DND-41 (cell line): ENCODE measurements at regions not wholly inside any gene's neighbourhood (a gene's known extent, or its start where the extent isn't known, plus 50 kb on each side); places are given as distances from the start of the nearest gene placed in this dataset.

Source experiments
- ATAC-seq: fragments of 200-7000 bp; cut with Tn5 transposase; 3 replicates; pipeline ENCODE4 v1.9.1; 2021; ENCODE audit warnings: low read depth; ENCODE audit not compliant: insufficient read depth
- DNase-seq: peaks from one replicate; pipeline ENCODE4 v3.0.0-alpha.2; 2020
- H2AFZ ChIP-seq: 2 replicates; pipeline ENCODE4 v1.6.0; 2012; ENCODE audit warnings: low read depth, low read length
- H3K27ac ChIP-seq: 2 replicates; pipeline ENCODE4 v1.5.1; 2012; ENCODE audit warnings: low read length, inconsistent platforms
- H3K27me3 ChIP-seq: fragments of 200-600 bp; sonication (generic); 2 replicates; pipeline ENCODE4 v1.6.0; 2012; ENCODE audit warnings: low read length, mild to moderate bottlenecking, inconsistent platforms; ENCODE audit not compliant: insufficient read depth, poor library complexity
- H3K36me3 ChIP-seq: 2 replicates; pipeline ENCODE4 v1.5.1; 2012; ENCODE audit warnings: low read length, inconsistent platforms; ENCODE audit not compliant: insufficient read depth
- H3K4me1 ChIP-seq: 2 replicates; pipeline ENCODE4 v1.5.1; 2012; ENCODE audit warnings: mild to moderate bottlenecking, low read length; ENCODE audit not compliant: insufficient read depth
- H3K4me2 ChIP-seq: 2 replicates; pipeline ENCODE4 v1.6.0; 2012; ENCODE audit warnings: mild to moderate bottlenecking, moderate library complexity, low read length, inconsistent platforms; ENCODE audit not compliant: insufficient read depth
- H3K4me3 ChIP-seq, 2 experiments: fragments of 200-600 bp in 1 of 2; shearing (Covaris generic) in 1 of 2; 2 replicates each; pipeline ENCODE4 v1.5.1; 2012 to 2016; ENCODE audit warnings: inconsistent platforms in 2 of 2, low read length in 2 of 2, mild to moderate bottlenecking in 2 of 2, low read depth in 1 of 2, moderate library complexity in 1 of 2
- H3K79me2 ChIP-seq: 2 replicates; pipeline ENCODE4 v1.6.0; 2012; ENCODE audit warnings: low read length, inconsistent platforms; ENCODE audit not compliant: insufficient read depth
- H3K9ac ChIP-seq: 2 replicates; pipeline ENCODE4 v1.6.0; 2012; ENCODE audit warnings: low read depth, mild to moderate bottlenecking, inconsistent platforms, low read length, moderate library complexity
- H3K9me3 ChIP-seq: 2 replicates; pipeline ENCODE4 v1.5.1; 2012; ENCODE audit warnings: low read length, moderate library complexity, mild to moderate bottlenecking, inconsistent platforms; ENCODE audit not compliant: insufficient read depth, severe bottlenecking
- H4K20me1 ChIP-seq: 2 replicates; pipeline ENCODE4 v1.6.0; 2012; ENCODE audit warnings: low read length; ENCODE audit not compliant: insufficient read depth
- EZH2 ChIP-seq: IDR thresholded peaks from 3 replicates; pipeline ENCODE4 v1.6.1; 2012; ENCODE audit warnings: borderline replicate concordance, low read depth, mild to moderate bottlenecking, moderate library complexity, low read length, inconsistent platforms; ENCODE audit not compliant: severe bottlenecking
- TF ChIP-seq, protein P1 (sequence below): IDR thresholded peaks from 2 replicates; pipeline ENCODE4 v1.5.1; 2012; ENCODE audit warnings: borderline replicate concordance, low read length, moderate library complexity, mild to moderate bottlenecking; ENCODE audit not compliant: poor library complexity, severe bottlenecking; ENCODE audit errors: extremely low read depth

DNA sequence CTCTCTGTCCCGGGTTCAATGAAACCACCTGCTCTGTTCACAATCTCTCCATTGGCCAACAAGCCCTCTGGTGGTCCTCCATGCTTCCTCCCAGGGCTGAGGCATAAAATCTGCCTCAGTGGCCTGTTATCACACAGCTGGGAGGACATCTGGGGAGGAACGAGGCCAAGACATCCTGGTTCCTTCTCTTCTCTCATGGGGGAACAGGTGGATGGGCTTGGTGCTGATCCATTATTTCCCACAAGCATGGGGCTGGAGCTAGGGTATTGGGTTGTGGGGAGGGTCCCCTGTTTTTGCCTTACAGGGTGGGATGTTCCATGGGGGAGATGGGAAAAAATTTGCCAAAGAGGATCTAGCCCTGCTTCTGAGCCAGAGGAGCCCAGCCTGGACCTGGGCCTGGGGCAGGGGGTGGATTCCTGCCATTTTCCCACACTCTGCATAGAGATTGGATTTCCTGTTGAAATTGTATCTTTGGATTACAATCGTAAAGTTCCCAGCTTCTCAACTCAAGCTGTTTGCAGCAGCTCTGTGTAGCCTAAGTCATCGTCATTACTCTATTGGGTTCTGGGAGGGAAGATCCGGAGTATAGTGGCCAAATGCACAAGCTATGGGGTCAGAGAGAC lies 124.7 kb downstream of the NAV1 start:
- H4K20me1 ChIP-seq: no peaks in the 10 kb centered on the region; the same call in 1 of the 2 replicates
- H3K27ac ChIP-seq: no peak overlapping the region
- no peak overlapping the region for H2AFZ ChIP-seq
- no peak for DNase-seq
- no peak overlapping the region for H3K4me2 ChIP-seq
- no peaks in the 10 kb centered on the region for H3K79me2 ChIP-seq
- no peaks in the 10 kb centered on the region for H3K36me3 ChIP-seq
- H3K9me3 ChIP-seq: no peaks in the 10 kb centered on the region
- peaks cover 17% of the 10 kb centered on the region for H3K27me3 ChIP-seq
- H3K4me3 ChIP-seq: no peak overlapping the region
- H3K4me1 ChIP-seq: no peaks in the 10 kb centered on the region
- TF ChIP-seq EZH2: no peak
- TF ChIP-seq, protein P1, sequence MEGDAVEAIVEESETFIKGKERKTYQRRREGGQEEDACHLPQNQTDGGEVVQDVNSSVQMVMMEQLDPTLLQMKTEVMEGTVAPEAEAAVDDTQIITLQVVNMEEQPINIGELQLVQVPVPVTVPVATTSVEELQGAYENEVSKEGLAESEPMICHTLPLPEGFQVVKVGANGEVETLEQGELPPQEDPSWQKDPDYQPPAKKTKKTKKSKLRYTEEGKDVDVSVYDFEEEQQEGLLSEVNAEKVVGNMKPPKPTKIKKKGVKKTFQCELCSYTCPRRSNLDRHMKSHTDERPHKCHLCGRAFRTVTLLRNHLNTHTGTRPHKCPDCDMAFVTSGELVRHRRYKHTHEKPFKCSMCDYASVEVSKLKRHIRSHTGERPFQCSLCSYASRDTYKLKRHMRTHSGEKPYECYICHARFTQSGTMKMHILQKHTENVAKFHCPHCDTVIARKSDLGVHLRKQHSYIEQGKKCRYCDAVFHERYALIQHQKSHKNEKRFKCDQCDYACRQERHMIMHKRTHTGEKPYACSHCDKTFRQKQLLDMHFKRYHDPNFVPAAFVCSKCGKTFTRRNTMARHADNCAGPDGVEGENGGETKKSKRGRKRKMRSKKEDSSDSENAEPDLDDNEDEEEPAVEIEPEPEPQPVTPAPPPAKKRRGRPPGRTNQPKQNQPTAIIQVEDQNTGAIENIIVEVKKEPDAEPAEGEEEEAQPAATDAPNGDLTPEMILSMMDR: no peak
- ATAC-seq: no peak
- no peak overlapping the region for H3K9ac ChIP-seq

DNA sequence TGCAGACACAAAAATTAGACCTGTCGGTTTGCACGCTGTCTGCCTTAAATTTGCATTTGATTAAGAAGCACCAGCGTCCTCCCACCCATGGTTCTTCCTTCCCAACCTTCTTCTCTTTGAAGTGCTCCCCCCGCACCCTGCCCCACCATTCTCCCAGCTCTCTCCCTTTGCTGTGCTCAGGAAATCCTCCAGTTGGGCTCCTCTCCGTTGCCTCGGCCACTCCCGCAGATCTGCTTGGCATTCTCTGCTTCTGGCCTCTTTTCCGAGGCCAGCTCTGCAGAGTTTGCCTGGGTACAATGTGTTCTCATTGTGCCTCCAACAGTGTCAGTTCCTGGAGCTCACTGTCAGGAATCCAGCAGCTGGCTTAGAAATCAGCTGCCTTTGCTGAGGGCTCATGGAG lies 126.1 kb downstream of the NAV1 start:
- DNase-seq (no peak), ATAC-seq (no peak)
- Histone ChIP-seq H3K4me1 (no peaks in the 10 kb centered on the region), H3K79me2 (no peaks in the 10 kb centered on the region), H3K9me3 (no peaks in the 10 kb centered on the region), H4K20me1 (no peaks in the 10 kb centered on the region), H3K9ac (no peak overlapping the region), H3K36me3 (no peaks in the 10 kb centered on the region), H3K27ac (no peak overlapping the region), H3K4me3 (no peak overlapping the region), H3K27me3 (peaks cover 13% of the 10 kb centered on the region), H3K4me2 (no peak overlapping the region), H2AFZ (no peak overlapping the region)
- TF ChIP-seq, protein P1: no peak
- no peak for TF ChIP-seq EZH2

DNA sequence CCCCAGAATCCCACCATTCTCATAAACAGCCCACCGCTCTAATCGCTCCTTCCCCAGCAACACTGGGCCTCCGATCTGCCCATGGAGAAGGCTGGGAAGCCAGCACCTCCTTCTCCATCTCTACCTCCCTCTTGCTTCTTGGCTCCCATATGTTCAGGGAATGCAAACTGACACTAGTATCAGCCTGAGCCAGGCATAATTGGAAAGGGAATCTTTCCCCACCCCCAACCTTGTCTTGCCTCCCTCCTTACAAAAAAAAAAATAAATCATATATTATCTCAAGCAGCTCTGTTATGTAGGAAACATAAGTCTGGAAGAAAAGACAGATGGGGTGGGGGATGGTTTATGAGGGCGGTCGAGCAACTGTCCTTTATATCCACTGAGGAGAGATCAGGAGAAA lies 127.2 kb downstream of the NAV1 start:
- no peak for ATAC-seq

More for the DNA sequence above, 127.2 kb downstream of the NAV1 start:
- no peaks in the 10 kb centered on the region for H3K9me3 ChIP-seq
- no peak overlapping the region for H3K4me2 ChIP-seq
- H3K27me3 ChIP-seq: peaks cover 11% of the 10 kb centered on the region
- TF ChIP-seq EZH2: no peak
- TF ChIP-seq, protein P1: no peak
- DNase-seq: no peak
- no peaks in the 10 kb centered on the region for H3K79me2 ChIP-seq
- no peaks in the 10 kb centered on the region for H3K4me1 ChIP-seq
- H3K27ac ChIP-seq: no peak overlapping the region
- H3K4me3 ChIP-seq: no peak overlapping the region
- no peaks in the 10 kb centered on the region for H3K36me3 ChIP-seq
- no peak overlapping the region for H3K9ac ChIP-seq
- H2AFZ ChIP-seq: no peak overlapping the region
- no peaks in the 10 kb centered on the region for H4K20me1 ChIP-seq
